GM13976 (cell line): ENCODE measurements at regions not wholly inside any gene's neighbourhood (a gene's known extent, or its start where the extent isn't known, plus 50 kb on each side); places are given as distances from the start of the nearest gene placed in this dataset.
A peak's percentile ranks its signal among the peaks of the same experiment; 100 is the strongest.

Experiments used
- DNase-seq: peaks from one replicate; pipeline ENCODE4 v3.0.0; 2012; ENCODE audit warnings: low spot score
- CTCF ChIP-seq: IDR thresholded peaks from 2 replicates; pipeline ENCODE4 v1.5.1; 2012; ENCODE audit warnings: borderline replicate concordance, mild to moderate bottlenecking; ENCODE audit not compliant: insufficient read depth; ENCODE audit errors: extremely low read depth, missing control alignments, control extremely low read depth
- in situ Hi-C: fragments of 300-500 bp; cut with MboI; formaldehyde crosslinking; loops from one replicate; pipeline ENCODE4 v1.12.0; 2022; ENCODE audit warnings: low sequenced_read_pairs, mixed read lengths, inconsistent platforms; ENCODE audit not compliant: unreplicated experiment

- peak; percentile 26 for TF ChIP-seq CTCF
- in situ Hi-C loops, result no loop called here
- peak; percentile 40 for DNase-seq
These were observed 54.9 kb upstream of the ZSWIM6 start for GRCh38 chr5:61277190-61277589.

GRCh38 chr5:61277781-61278180 lies 54.3 kb upstream of the ZSWIM6 start:
- TF ChIP-seq CTCF, result no peak
- DNase-seq, result no peak
- in situ Hi-C loops, result no loop called here

GRCh38 chr5:61279725-61280124 lies 52.3 kb upstream of the ZSWIM6 start:
- no peak for DNase-seq
- TF ChIP-seq CTCF, result no peak
- in situ Hi-C loops, result no loop called here

- in situ Hi-C loops, result no loop called here
- no peak for TF ChIP-seq CTCF
- no peak for DNase-seq
These were observed 51.9 kb upstream of the ZSWIM6 start for GRCh38 chr5:61280205-61280604.

- in situ Hi-C loops, result no loop called here
- no peak for DNase-seq
- no peak for TF ChIP-seq CTCF
These were observed 51.2 kb upstream of the ZSWIM6 start for GRCh38 chr5:61280761-61281427.

- in situ Hi-C loops, result no loop called here
- TF ChIP-seq CTCF, result no peak
- no peak for DNase-seq
These were observed 50.4 kb upstream of the ZSWIM6 start for GRCh38 chr5:61281686-61282085.
